GM23338 (cell line): ENCODE measurements at regions not wholly inside any gene's neighbourhood (a gene's known extent, or its start where the extent isn't known, plus 50 kb on each side); places are given as distances from the start of the nearest gene placed in this dataset.
"Not testable (repeated sequence)": the region's sequence is repeated elsewhere in the genome, so short reads cannot be mapped to it uniquely, and the experiment has no call there.

Experiments
- CREB1 ChIP-seq: fragments of 250-450 bp; sonication (Bioruptor Pico); IDR thresholded peaks from 2 replicates; pipeline ENCODE4 v1.5.0; 2020; ENCODE audit warnings: low read depth, mild to moderate bottlenecking, moderate library complexity
- EZH2 ChIP-seq: fragments of 200-600 bp; sonication (generic); IDR thresholded peaks from one replicate; pipeline ENCODE4 v1.8.0; 2017; ENCODE audit warnings: antibody characterized with exemption, mild to moderate bottlenecking, low read depth; ENCODE audit not compliant: unreplicated experiment
- EZH2phosphoT487 ChIP-seq: fragments of 200-600 bp; sonication (generic); IDR thresholded peaks from one replicate; pipeline ENCODE4 v1.8.1; 2018; ENCODE audit warnings: antibody characterized with exemption; ENCODE audit not compliant: unreplicated experiment
- NANOG ChIP-seq: IDR thresholded peaks from 2 replicates; pipeline ENCODE4 v1.6.1; 2016; ENCODE audit warnings: antibody characterized with exemption, borderline replicate concordance
- POLR2AphosphoS5 ChIP-seq: IDR thresholded peaks from 2 replicates; pipeline ENCODE4 v1.6.1; 2016; ENCODE audit warnings: antibody characterized with exemption, low read depth
- ZNF331 ChIP-seq: fragments of 250-450 bp; sonication (Bioruptor Pico); IDR thresholded peaks from 2 replicates; pipeline ENCODE4 v1.5.0; 2020; ENCODE audit warnings: low read depth, mild to moderate bottlenecking, moderate library complexity
- TF ChIP-seq, protein P1 (sequence below), 2 experiments: fragments of 200-600 bp in 1 of 2; sonication (generic) in 1 of 2; conservative IDR thresholded peaks; 2 replicates each; pipeline versions ENCODE4 v1.5.1 to v1.6.1; 2016 to 2017; ENCODE audit warnings: antibody characterized with exemption in 2 of 2, low read depth in 2 of 2, mild to moderate bottlenecking in 2 of 2, moderate library complexity in 1 of 2
- TF ChIP-seq, protein P2 (sequence below): IDR thresholded peaks from 2 replicates; pipeline ENCODE4 v1.6.1; 2016; ENCODE audit warnings: antibody characterized with exemption
- TF ChIP-seq, protein P3 (sequence below): IDR thresholded peaks from one replicate; pipeline ENCODE4 v1.6.1; 2018; ENCODE audit warnings: antibody characterized with exemption; ENCODE audit not compliant: unreplicated experiment

DNA sequence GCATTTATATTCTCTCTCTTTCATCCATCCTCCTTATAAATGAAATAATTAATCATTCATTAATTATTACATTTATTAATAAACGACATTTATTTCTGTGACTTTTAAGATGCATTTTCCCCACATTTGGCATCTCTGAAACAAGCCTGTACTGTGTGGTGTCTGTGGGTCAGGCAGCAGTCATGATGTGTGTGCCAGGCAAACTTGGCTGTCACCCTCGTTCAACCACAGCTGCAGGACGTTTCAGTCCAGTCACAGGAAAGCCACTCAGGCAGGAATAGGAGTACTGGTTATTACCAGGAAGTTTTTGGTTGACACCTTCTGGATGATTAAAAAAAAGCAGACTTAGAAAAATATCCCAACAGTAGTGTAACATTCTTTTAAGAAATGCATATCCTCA, 175.6 kb upstream of the LRRC61 start:
- TF ChIP-seq, protein P1, sequence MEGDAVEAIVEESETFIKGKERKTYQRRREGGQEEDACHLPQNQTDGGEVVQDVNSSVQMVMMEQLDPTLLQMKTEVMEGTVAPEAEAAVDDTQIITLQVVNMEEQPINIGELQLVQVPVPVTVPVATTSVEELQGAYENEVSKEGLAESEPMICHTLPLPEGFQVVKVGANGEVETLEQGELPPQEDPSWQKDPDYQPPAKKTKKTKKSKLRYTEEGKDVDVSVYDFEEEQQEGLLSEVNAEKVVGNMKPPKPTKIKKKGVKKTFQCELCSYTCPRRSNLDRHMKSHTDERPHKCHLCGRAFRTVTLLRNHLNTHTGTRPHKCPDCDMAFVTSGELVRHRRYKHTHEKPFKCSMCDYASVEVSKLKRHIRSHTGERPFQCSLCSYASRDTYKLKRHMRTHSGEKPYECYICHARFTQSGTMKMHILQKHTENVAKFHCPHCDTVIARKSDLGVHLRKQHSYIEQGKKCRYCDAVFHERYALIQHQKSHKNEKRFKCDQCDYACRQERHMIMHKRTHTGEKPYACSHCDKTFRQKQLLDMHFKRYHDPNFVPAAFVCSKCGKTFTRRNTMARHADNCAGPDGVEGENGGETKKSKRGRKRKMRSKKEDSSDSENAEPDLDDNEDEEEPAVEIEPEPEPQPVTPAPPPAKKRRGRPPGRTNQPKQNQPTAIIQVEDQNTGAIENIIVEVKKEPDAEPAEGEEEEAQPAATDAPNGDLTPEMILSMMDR (conservative IDR thresholded peaks at IDR 0.05; ENCODE audit: low read depth in 2 of 2): not testable (repeated sequence)
- TF ChIP-seq EZH2phosphoT487; NANOG; EZH2; POLR2AphosphoS5; CREB1 (CRISPR knock-in tag); ZNF331 (CRISPR knock-in tag): not testable (repeated sequence)
- TF ChIP-seq, protein P2, sequence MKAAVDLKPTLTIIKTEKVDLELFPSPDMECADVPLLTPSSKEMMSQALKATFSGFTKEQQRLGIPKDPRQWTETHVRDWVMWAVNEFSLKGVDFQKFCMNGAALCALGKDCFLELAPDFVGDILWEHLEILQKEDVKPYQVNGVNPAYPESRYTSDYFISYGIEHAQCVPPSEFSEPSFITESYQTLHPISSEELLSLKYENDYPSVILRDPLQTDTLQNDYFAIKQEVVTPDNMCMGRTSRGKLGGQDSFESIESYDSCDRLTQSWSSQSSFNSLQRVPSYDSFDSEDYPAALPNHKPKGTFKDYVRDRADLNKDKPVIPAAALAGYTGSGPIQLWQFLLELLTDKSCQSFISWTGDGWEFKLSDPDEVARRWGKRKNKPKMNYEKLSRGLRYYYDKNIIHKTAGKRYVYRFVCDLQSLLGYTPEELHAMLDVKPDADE: not testable (repeated sequence)
- TF ChIP-seq, protein P3, sequence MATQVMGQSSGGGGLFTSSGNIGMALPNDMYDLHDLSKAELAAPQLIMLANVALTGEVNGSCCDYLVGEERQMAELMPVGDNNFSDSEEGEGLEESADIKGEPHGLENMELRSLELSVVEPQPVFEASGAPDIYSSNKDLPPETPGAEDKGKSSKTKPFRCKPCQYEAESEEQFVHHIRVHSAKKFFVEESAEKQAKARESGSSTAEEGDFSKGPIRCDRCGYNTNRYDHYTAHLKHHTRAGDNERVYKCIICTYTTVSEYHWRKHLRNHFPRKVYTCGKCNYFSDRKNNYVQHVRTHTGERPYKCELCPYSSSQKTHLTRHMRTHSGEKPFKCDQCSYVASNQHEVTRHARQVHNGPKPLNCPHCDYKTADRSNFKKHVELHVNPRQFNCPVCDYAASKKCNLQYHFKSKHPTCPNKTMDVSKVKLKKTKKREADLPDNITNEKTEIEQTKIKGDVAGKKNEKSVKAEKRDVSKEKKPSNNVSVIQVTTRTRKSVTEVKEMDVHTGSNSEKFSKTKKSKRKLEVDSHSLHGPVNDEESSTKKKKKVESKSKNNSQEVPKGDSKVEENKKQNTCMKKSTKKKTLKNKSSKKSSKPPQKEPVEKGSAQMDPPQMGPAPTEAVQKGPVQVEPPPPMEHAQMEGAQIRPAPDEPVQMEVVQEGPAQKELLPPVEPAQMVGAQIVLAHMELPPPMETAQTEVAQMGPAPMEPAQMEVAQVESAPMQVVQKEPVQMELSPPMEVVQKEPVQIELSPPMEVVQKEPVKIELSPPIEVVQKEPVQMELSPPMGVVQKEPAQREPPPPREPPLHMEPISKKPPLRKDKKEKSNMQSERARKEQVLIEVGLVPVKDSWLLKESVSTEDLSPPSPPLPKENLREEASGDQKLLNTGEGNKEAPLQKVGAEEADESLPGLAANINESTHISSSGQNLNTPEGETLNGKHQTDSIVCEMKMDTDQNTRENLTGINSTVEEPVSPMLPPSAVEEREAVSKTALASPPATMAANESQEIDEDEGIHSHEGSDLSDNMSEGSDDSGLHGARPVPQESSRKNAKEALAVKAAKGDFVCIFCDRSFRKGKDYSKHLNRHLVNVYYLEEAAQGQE: not testable (repeated sequence)
